ENCODE measurements at regions not wholly inside any gene's neighbourhood (a gene's known extent, or its start where the extent isn't known, plus 50 kb on each side); places are given as distances from the start of the nearest gene placed in this dataset.

GRCh38 chr6:51529240-51529639 is 558.2 kb downstream of the PKHD1 start:
- TF ChIP-seq, protein P1, sequence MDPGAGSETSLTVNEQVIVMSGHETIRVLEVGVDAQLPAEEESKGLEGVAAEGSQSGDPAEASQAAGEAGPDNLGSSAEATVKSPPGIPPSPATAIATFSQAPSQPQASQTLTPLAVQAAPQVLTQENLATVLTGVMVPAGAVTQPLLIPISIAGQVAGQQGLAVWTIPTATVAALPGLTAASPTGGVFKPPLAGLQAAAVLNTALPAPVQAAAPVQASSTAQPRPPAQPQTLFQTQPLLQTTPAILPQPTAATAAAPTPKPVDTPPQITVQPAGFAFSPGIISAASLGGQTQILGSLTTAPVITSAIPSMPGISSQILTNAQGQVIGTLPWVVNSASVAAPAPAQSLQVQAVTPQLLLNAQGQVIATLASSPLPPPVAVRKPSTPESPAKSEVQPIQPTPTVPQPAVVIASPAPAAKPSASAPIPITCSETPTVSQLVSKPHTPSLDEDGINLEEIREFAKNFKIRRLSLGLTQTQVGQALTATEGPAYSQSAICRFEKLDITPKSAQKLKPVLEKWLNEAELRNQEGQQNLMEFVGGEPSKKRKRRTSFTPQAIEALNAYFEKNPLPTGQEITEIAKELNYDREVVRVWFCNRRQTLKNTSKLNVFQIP (CRISPR knock-in tag; IDR thresholded peaks at IDR 0.05; ENCODE audit: borderline replicate concordance, low read depth): no peak
- TF ChIP-seq ZNF70 (CRISPR knock-in tag; IDR thresholded peaks at IDR 0.05) (no peak), RARB (CRISPR knock-in tag; IDR thresholded peaks at IDR 0.05) (no peak), CSDC2 (CRISPR knock-in tag; IDR thresholded peaks at IDR 0.05) (no peak)
- TF ChIP-seq, protein P2, sequence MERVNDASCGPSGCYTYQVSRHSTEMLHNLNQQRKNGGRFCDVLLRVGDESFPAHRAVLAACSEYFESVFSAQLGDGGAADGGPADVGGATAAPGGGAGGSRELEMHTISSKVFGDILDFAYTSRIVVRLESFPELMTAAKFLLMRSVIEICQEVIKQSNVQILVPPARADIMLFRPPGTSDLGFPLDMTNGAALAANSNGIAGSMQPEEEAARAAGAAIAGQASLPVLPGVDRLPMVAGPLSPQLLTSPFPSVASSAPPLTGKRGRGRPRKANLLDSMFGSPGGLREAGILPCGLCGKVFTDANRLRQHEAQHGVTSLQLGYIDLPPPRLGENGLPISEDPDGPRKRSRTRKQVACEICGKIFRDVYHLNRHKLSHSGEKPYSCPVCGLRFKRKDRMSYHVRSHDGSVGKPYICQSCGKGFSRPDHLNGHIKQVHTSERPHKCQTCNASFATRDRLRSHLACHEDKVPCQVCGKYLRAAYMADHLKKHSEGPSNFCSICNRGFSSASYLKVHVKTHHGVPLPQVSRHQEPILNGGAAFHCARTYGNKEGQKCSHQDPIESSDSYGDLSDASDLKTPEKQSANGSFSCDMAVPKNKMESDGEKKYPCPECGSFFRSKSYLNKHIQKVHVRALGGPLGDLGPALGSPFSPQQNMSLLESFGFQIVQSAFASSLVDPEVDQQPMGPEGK (CRISPR knock-in tag; IDR thresholded peaks at IDR 0.05; ENCODE audit: borderline replicate concordance): no peak

All from SK-N-SH treated with all-trans-retinoic acid at 6 μM for 48 hours (cell line).